GM12873 (cell line): ENCODE measurements at regions not wholly inside any gene's neighbourhood (a gene's known extent, or its start where the extent isn't known, plus 50 kb on each side); places are given as distances from the start of the nearest gene placed in this dataset.

ENCODE experiments used
- TF ChIP-seq, protein P1 (sequence below): IDR thresholded peaks from 2 replicates; pipeline ENCODE4 v1.5.1; 2012; ENCODE audit warnings: low read depth, mild to moderate bottlenecking, moderate library complexity, low read length, control low read depth; ENCODE audit not compliant: insufficient read depth; ENCODE audit errors: missing control alignments

DNA sequence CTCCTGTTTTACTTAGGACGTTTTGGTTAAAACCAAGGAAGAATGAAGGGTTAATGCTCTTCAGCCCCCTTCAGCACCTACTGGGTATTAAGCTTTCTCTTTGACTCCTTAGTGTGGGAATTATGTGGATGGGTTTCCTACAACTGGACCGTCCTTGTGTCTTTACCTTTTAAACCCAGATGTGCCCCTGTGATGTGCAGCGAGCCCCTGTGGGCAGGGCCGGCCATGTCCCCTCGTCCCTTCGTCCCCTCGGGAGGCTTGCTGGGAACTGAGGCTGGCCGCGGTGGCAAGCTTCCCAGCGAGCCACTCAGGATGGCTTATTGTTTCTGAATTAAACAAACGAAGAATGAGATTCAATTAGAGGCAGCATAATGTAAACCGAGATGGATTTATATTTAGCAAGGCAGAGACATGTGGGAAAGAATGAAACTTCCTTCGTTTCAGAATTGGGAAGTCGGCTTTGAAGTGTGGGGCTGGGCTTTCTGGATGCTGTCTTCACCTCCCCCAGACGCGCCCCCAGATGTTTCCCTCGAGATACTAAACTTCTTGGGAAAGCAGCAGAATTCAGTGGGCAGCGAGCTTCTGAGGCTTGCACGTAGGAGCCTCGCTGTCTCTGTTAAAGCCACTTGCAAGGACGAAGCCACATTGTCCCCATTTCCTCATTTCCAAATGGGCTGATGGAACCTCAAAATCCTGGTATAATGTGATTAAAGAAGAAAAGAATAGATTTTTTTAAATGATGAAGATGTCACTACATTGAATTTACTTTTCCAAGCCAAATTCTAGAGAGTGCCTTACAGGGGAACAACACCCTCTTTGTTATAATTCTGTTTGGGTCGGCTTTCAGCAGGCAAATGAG, 146.0 kb downstream of the VAPA start:
- TF ChIP-seq, protein P1, sequence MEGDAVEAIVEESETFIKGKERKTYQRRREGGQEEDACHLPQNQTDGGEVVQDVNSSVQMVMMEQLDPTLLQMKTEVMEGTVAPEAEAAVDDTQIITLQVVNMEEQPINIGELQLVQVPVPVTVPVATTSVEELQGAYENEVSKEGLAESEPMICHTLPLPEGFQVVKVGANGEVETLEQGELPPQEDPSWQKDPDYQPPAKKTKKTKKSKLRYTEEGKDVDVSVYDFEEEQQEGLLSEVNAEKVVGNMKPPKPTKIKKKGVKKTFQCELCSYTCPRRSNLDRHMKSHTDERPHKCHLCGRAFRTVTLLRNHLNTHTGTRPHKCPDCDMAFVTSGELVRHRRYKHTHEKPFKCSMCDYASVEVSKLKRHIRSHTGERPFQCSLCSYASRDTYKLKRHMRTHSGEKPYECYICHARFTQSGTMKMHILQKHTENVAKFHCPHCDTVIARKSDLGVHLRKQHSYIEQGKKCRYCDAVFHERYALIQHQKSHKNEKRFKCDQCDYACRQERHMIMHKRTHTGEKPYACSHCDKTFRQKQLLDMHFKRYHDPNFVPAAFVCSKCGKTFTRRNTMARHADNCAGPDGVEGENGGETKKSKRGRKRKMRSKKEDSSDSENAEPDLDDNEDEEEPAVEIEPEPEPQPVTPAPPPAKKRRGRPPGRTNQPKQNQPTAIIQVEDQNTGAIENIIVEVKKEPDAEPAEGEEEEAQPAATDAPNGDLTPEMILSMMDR = no peak

DNA sequence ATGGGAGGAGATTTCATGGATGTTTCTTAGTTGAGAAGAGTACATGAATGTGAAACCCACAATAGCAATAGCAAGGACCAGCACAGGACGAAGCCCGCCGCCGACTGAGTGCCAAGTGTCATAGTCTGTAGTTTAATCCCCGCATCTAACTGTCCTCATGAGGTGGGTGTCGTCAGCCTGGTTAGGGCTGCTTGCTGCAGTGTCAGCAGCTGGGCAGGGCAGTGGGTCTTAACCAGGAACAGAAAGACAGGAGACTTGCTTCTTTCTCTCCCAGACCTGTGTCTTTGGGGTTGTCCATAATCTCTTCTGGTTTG, 146.6 kb downstream of the VAPA start:
- TF ChIP-seq, protein P1 = no peak

DNA sequence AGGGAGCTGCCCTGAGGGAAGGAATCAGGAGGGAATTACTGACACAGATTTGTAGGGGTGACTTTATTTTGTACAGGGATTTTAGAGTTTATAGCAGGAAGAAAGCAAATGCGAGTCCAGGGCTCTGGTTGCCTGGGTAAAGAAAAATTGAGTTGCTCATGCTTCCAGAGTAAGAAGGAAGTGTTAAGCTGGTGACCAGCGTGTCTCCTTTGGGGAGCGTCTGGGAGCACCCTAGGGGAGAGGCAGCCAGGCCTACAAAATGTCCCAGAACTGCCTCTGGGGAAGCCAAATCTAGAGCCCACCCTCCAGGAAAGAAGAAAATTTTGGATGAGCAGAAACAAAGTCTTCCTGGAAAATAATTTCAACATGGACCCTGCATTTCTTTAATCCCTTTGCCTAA, 147.0 kb downstream of the VAPA start:
- TF ChIP-seq, protein P1 = no peak

DNA sequence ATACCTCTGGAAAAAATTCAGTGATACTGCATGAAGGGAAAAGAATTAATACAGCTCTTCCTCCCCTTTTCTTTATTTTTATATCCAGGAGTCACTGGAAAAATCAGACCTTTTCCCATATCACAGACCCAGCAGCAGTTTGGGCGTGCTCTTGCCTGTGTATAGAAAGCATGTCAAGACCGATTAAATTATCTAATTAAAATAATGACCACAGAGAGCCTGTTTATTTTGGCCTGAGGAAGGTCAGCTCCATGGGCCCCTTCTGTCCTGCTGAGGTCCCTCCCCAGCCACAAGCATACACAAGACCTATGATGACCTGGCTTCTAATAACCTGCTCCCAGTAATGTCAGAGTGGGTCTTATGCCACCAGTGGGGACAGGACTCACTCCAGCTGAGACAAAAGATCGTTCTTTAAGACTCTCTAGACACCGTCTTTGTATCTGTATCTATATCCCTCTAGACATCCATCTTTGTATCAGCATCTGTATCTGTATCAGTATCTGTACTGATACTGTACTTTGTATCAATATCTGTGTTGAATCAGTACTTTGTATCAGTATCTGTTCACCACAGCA, 147.8 kb downstream of the VAPA start:
- TF ChIP-seq, protein P1 = no peak

DNA sequence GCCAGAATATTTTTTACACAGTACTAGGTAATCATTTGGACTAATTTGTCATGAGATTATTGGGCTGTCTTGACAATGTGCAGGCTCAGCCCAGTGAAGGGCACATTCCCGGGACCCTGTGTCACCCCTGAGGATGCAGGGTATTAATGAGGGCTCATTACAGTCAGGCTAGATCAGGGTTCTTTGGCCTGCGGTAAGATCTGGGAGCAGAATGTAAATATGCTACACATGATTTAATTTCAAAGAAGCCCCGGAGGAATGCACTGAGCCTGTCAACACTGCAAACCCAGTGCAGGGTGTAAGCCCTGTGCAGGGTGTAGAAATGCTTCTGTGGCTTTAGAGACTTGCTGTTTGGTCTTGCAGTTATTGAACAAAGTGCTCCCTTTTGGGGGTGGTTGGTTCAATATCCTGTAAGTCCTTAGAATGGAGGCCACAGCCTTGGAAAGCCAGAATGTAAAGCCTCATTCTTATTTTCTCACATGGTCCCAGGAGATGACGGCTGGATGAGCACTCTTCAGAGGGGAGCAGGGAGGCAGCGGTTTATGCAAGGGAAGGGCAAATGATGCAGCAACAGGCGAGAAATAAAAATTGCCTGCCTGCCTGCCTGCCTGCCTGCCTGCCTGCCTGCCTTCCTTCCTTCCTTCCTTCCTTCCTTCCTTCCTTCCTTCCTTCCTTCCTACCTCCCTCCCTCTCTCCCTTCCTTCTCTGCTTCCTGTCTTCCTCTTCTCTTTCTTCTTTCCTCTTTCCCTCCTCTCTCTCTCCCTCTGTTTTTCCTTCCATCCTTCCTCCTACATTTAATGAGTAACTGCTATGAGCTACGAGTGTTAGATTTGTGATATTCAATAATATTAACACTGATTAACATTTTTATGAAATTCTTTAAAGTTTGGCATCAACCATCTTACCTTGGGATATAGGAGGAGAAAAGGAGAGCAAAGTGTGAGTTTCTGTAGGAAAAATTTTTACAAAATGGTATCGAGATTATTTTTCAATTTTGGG, 148.8 kb downstream of the VAPA start:
- TF ChIP-seq, protein P1 = no peak

DNA sequence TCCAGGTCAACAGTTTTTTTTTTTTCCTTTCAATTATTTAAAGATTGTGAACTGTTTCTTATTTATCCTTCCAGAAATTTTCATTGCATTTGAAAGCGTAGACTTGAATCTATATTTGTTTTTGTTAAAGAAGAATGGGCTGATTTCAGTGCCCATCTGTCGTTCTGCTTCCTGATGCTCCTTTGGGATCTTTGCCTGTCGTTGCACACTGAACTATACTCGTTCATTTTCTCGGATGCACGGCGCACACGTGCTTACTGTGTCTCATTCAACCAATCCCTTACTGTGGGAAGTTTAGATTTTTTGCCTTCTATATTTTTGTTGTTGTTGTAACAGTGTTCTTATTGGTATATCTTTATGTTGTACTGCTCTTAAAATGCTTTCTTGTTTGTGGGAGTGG, 149.7 kb downstream of the VAPA start:
- TF ChIP-seq, protein P1 = no peak

DNA sequence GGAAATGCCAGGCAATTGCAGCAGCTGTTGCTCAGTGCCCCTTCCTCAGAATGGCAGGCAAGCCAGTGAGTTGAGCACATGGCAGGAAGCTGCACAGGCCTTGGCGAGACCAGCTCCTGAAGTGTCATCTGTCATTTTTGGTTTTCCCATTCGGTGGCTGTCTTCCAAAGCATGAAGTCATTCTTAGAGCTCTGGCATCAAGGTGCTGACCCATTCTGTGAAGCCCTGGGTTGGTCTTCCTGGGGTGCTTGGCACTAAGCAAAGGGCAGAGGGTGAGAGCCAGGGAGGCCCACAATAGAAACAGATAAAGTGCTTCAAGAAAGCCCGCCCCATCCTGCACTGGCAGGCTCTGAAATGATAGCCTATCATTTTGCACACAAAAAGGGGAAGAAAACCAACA, 150.5 kb downstream of the VAPA start:
- TF ChIP-seq, protein P1 = no peak
